ENCODE measurements at regions not wholly inside any gene's neighbourhood (a gene's known extent, or its start where the extent isn't known, plus 50 kb on each side); places are given as distances from the start of the nearest gene placed in this dataset.

- H3K27ac Mint-ChIP-seq, result no peak overlapping the region
- no peak overlapping the region for H3K27ac ChIP-seq (ENCODE audit: low read length in 2 of 2)
- no peak overlapping the region for H3K9ac ChIP-seq (ENCODE audit: low read length)
- no peaks in the 10 kb centered on the region for H3K79me2 ChIP-seq (ENCODE audit: control insufficient read depth, insufficient read depth, low read length)
- peak overlapping the region; percentile 14 for H3K4me3 Mint-ChIP-seq
- no CpG with 5 or more reads among the region's 1 CpG for WGBS (ENCODE audit: insufficient coverage)
- H3K27me3 Mint-ChIP-seq, result no peaks in the 10 kb centered on the region
- TF ChIP-seq CTCF (IDR thresholded peaks at IDR 0.05) (no peak), EZH2 (IDR thresholded peaks at IDR 0.05; ENCODE audit: borderline replicate concordance, insufficient read depth, low read depth, low read length, poor library complexity, severe bottlenecking) (no peak)
- H3K27me3 ChIP-seq (replicated peaks in 1 of 4; ENCODE audit: control extremely low read depth in 1 of 4, control insufficient read depth in 3 of 4, insufficient read depth in 4 of 4, low read length in 3 of 4), result no peaks in the 10 kb centered on the region
- DNase-seq, result no peak
- peaks cover 27% of the 10 kb centered on the region for H3K4me1 Mint-ChIP-seq
- CTCF ChIA-PET, result no interaction called here
- H3K36me3 ChIP-seq (replicated peaks in 1 of 2; ENCODE audit: control extremely low read depth in 1 of 2, control insufficient read depth in 1 of 2, extremely low read depth in 1 of 2, insufficient read depth in 2 of 2, low read length in 1 of 2), result no peaks in the 10 kb centered on the region
- H3K9me3 ChIP-seq (ENCODE audit: control extremely low read depth in 1 of 3, control insufficient read depth in 2 of 3, insufficient read depth in 1 of 3, low read length in 2 of 3), result no peaks in the 10 kb centered on the region
- intact Hi-C loops (cut with micrococcal nuclease), result no loop called here
- H3K4me3 ChIP-seq (ENCODE audit: control extremely low read depth in 1 of 5, extremely low read depth in 1 of 5, insufficient read depth in 1 of 5, low read depth in 2 of 5, low read length in 4 of 5), result no peak overlapping the region
- H3K4me2 ChIP-seq (replicated peaks; ENCODE audit: low read depth, low read length, poor library complexity, severe bottlenecking), result no peak overlapping the region
- H2AFZ ChIP-seq (ENCODE audit: insufficient read depth, low read depth, low read length, poor library complexity, severe bottlenecking), result no peak overlapping the region
- POLR2A ChIA-PET, result no interaction called here
- H4K20me1 ChIP-seq (ENCODE audit: control insufficient read depth, insufficient read depth, low read length, poor library complexity, severe bottlenecking), result no peaks in the 10 kb centered on the region
- peaks cover 8 to 23% of the 10 kb centered on the region in 2 donors for H3K4me1 ChIP-seq (ENCODE audit: control insufficient read depth in 2 of 2, insufficient read depth in 2 of 2, low read length in 2 of 2)
- ATAC-seq (ENCODE audit: low read depth), result no peak
- H3K9me3 Mint-ChIP-seq (ENCODE audit: insufficient read depth), result no peaks in the 10 kb centered on the region
Measured at GRCh38 chr3:3745693-3746092, 53.5 kb upstream of the LRRN1 start.

GRCh38 chr3:3744826-3745225 lies 54.4 kb upstream of the LRRN1 start:
- peak; percentile 16 for DNase-seq
- Mint-ChIP-seq H3K9me3 (ENCODE audit: insufficient read depth) (no peaks in the 10 kb centered on the region), H3K4me1 (peaks cover 27% of the 10 kb centered on the region), H3K27ac (peak overlapping the region; percentile 51), H3K27me3 (no peaks in the 10 kb centered on the region), H3K4me3 (peak overlapping the region; percentile 47)
- ATAC-seq (ENCODE audit: low read depth), result no peak
- ChIA-PET CTCF (no interaction called here), POLR2A (no interaction called here)
- peak overlapping the region; percentile 3 for H3K9ac ChIP-seq (ENCODE audit: low read length)
- TF ChIP-seq CTCF (IDR thresholded peaks at IDR 0.05), result no peak
- no peak for TF ChIP-seq EZH2 (IDR thresholded peaks at IDR 0.05; ENCODE audit: borderline replicate concordance, insufficient read depth, low read depth, low read length, poor library complexity, severe bottlenecking)
- 100% methylated on average over 2 of the region's 6 CpGs for WGBS (ENCODE audit: insufficient coverage)
- H4K20me1 ChIP-seq (ENCODE audit: control insufficient read depth, insufficient read depth, low read length, poor library complexity, severe bottlenecking), result no peaks in the 10 kb centered on the region
- peak overlapping the region; percentile 46 for H3K4me2 ChIP-seq (replicated peaks; ENCODE audit: low read depth, low read length, poor library complexity, severe bottlenecking)
- no peaks in the 10 kb centered on the region for H3K9me3 ChIP-seq (ENCODE audit: control extremely low read depth in 1 of 3, control insufficient read depth in 2 of 3, insufficient read depth in 1 of 3, low read length in 2 of 3)
- peak overlapping the region; percentile 45 for H2AFZ ChIP-seq (ENCODE audit: insufficient read depth, low read depth, low read length, poor library complexity, severe bottlenecking)
- intact Hi-C loops (cut with micrococcal nuclease), result no loop called here
- peaks cover 8 to 23% of the 10 kb centered on the region in 2 donors for H3K4me1 ChIP-seq (ENCODE audit: control insufficient read depth in 2 of 2, insufficient read depth in 2 of 2, low read length in 2 of 2)
- H3K27me3 ChIP-seq (replicated peaks in 1 of 4; ENCODE audit: control extremely low read depth in 1 of 4, control insufficient read depth in 3 of 4, insufficient read depth in 4 of 4, low read length in 3 of 4), result no peaks in the 10 kb centered on the region
- H3K36me3 ChIP-seq (replicated peaks in 1 of 2; ENCODE audit: control extremely low read depth in 1 of 2, control insufficient read depth in 1 of 2, extremely low read depth in 1 of 2, insufficient read depth in 2 of 2, low read length in 1 of 2), result no peaks in the 10 kb centered on the region
- peak overlapping the region in 1 of 2 donors; percentile 50 for H3K27ac ChIP-seq (ENCODE audit: low read length in 2 of 2)
- H3K4me3 ChIP-seq (ENCODE audit: control extremely low read depth in 1 of 5, extremely low read depth in 1 of 5, insufficient read depth in 1 of 5, low read depth in 2 of 5, low read length in 4 of 5), result peak overlapping the region in 1 of 5 experiments; percentile 9
- no peaks in the 10 kb centered on the region for H3K79me2 ChIP-seq (ENCODE audit: control insufficient read depth, insufficient read depth, low read length)

All from B cell (primary cell).